CD1c-positive myeloid dendritic cell (primary cell): ENCODE measurements at regions not wholly inside any gene's neighbourhood (a gene's known extent, or its start where the extent isn't known, plus 50 kb on each side); places are given as distances from the start of the nearest gene placed in this dataset.

ENCODE experiments used
- DNase-seq: peaks from one replicate; pipeline ENCODE4 v3.0.0-alpha.2; 2016; ENCODE audit errors: extremely low spot score

GRCh38 chr1:221162352-221162751 is 283.1 kb downstream of the HLX start:
- DNase-seq, result no peak

GRCh38 chr1:221162939-221163338 is 283.7 kb downstream of the HLX start:
- no peak for DNase-seq

- no peak for DNase-seq
These were observed 284.8 kb downstream of the HLX start for GRCh38 chr1:221164029-221164428.

GRCh38 chr1:221164951-221165838 is 286.0 kb downstream of the HLX start:
- no peak for DNase-seq

GRCh38 chr1:221165839-221166500 is 286.7 kb downstream of the HLX start:
- DNase-seq, result peak; percentile 48

- DNase-seq, result peak; percentile 94
These were observed 287.5 kb downstream of the HLX start for GRCh38 chr1:221166559-221167318.

GRCh38 chr1:221169447-221169889 is 290.2 kb downstream of the HLX start:
- no peak for DNase-seq

- no peak for DNase-seq
These were observed 290.9 kb downstream of the HLX start for GRCh38 chr1:221170171-221170570.

- no peak for DNase-seq
These were observed 292.5 kb downstream of the HLX start for GRCh38 chr1:221171768-221172167.

- DNase-seq, result peak; percentile 76
These were observed 293.6 kb downstream of the HLX start for GRCh38 chr1:221172841-221173240.

- peak; percentile 38 for DNase-seq
These were observed 295.2 kb downstream of the HLX start for GRCh38 chr1:221174330-221174993.

GRCh38 chr1:221175249-221175648 is 296.0 kb downstream of the HLX start:
- DNase-seq, result no peak

- no peak for DNase-seq
These were observed 301.6 kb downstream of the HLX start for GRCh38 chr1:221180704-221181368.

GRCh38 chr1:221182791-221183533 is 303.7 kb downstream of the HLX start:
- DNase-seq, result peak; percentile 85

GRCh38 chr1:221184131-221184794 is 305.0 kb downstream of the HLX start:
- DNase-seq, result no peak

- peak; percentile 16 for DNase-seq
These were observed 307.9 kb downstream of the HLX start for GRCh38 chr1:221187174-221187573.

- peak; percentile 63 for DNase-seq
These were observed 309.2 kb downstream of the HLX start for GRCh38 chr1:221188458-221188857.

GRCh38 chr1:221190249-221190648 is 311.0 kb downstream of the HLX start:
- DNase-seq, result peak; percentile 28

- DNase-seq, result no peak
These were observed 312.8 kb downstream of the HLX start for GRCh38 chr1:221192055-221192454.

- no peak for DNase-seq
These were observed 321.2 kb downstream of the HLX start for GRCh38 chr1:221200464-221200863.
